HG02571 (cell line): ENCODE measurements at regions not wholly inside any gene's neighbourhood (a gene's known extent, or its start where the extent isn't known, plus 50 kb on each side); places are given as distances from the start of the nearest gene placed in this dataset.

ENCODE experiments used
- ATAC-seq: cut with Tn5 transposase; IDR thresholded peaks from one replicate; pipeline ENCODE4 v1.9.1; 2021; ENCODE audit warnings: mild to moderate bottlenecking, moderate library complexity; ENCODE audit not compliant: unreplicated experiment

- ATAC-seq: no peak
Measured at GRCh38 chr1:73662526-73662925, 535.5 kb downstream of the LRRIQ3 start.

GRCh38 chr1:73659136-73659535, 538.8 kb downstream of the LRRIQ3 start:
- no peak for ATAC-seq

GRCh38 chr1:73654714-73655113, 543.3 kb downstream of the LRRIQ3 start:
- ATAC-seq: no peak

- no peak for ATAC-seq
Measured at GRCh38 chr1:73644198-73644597, 553.8 kb downstream of the LRRIQ3 start.

DNA sequence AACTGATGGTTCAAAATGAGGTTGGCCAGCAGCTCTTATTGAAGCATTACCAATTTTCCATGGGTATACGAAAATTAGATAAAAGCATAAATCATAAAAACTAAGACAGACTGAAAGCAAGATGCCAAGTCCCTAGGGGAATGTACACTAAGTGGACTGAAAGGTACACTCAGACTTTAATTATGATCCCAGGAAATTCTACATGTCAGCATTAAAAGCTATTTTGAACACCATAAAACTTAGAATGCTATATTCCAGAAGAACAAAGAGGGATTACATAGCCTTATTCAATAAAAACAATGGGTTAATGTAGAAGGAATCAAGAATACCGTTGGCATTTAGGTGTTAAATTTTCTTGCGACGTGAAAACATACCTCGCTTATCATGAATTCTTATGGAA, 558.5 kb downstream of the LRRIQ3 start:
- no peak for ATAC-seq

- ATAC-seq: no peak
Measured at GRCh38 chr1:73637264-73637663, 560.7 kb downstream of the LRRIQ3 start.

DNA sequence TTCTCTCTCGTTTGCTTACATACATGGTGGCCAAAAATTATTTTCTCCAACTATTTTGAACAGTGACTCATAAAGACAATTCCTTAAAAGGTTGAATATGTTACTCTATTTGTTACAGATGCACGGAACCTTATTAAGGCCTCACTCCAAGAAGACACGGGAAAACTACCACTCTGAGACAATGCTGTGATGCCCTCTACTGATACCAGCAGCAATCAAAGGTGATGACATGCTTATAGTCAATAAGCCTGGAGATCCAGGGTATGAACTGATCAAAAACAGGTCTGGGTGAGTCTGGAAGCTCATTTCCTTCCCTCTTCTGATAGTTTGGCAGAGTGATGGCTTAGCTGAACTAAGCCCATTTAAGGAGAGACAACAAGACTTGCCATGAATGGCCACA, 563.0 kb downstream of the LRRIQ3 start:
- no peak for ATAC-seq

DNA sequence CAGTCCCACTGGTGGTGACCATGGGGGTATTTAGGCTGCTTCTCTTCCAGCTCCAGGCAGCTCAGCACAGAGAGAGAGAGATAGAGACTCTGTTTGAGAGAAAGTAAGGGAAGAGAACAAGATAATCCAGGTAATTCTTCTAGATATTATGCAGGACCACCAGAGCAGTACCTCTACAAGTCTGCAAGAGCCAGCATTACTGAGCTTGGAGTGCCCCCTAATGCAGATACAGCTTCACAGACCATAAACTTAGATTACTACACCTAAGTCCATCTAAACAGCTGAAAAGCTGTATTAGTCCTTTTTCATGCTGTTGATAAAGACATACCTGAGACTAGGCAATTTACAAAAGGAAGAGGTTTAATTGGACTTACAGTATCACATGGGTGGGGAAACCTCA, 570.3 kb downstream of the LRRIQ3 start:
- ATAC-seq: no peak

GRCh38 chr1:73626326-73626725, 571.6 kb downstream of the LRRIQ3 start:
- no peak for ATAC-seq

DNA sequence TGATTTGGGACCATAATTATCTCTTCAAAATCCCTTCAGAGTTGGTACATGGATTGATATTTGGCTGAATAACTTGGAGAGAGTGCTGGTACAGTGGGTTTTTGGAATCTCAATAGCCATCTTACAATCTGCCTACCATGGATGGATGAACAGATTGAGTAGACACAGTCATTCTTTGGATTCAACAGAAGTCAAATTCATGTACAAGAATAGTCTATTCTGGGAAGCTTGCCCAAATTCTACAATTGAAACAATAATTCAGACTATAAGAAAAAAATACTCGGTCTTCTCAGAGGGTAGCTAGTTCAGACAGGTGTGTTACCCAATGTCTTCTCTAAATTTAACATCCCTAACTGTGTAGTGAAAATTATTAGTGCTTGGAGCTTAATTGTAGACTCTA, 574.0 kb downstream of the LRRIQ3 start:
- ATAC-seq: no peak

- ATAC-seq: no peak
Measured at GRCh38 chr1:73617145-73617544, 580.8 kb downstream of the LRRIQ3 start.

GRCh38 chr1:73611681-73612080, 586.3 kb downstream of the LRRIQ3 start:
- no peak for ATAC-seq

GRCh38 chr1:73604739-73605138, 593.2 kb downstream of the LRRIQ3 start:
- no peak for ATAC-seq

DNA sequence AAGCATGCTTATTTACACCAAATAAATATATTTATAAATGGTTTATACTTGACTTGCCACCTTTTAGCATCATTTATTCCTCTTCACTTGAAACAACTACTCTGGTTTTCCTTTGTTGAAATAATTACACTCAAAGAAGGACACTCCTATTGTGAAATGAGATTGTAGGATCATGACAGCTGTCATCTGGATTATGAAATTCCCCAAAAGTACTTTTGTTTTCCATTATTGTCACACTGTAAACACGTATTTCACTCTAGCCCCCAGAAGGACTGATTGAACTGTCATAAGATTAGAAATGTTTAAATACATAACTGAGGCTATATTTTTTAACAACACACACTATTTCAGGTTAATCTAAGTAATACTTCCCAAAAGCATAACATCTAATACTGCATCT, 593.8 kb downstream of the LRRIQ3 start:
- ATAC-seq: no peak

DNA sequence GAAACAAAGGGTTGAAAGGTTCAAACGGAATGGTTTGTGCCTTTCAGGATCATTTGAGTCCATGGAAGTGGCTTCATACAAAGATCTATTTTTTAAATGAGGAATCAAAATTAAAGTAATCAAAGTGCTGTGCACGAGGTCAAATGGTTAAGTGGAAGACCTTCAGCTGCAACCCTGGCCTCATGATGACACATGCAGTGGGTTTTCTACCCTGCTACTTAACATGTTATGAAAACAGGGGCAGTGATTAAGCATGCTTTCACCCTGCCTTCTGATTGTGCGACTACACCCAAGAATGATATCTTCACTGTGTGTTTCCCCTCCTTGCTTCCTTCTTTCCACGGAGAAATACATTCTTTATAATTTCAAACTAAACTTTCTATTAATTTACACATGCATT, 604.2 kb downstream of the LRRIQ3 start:
- ATAC-seq: no peak

DNA sequence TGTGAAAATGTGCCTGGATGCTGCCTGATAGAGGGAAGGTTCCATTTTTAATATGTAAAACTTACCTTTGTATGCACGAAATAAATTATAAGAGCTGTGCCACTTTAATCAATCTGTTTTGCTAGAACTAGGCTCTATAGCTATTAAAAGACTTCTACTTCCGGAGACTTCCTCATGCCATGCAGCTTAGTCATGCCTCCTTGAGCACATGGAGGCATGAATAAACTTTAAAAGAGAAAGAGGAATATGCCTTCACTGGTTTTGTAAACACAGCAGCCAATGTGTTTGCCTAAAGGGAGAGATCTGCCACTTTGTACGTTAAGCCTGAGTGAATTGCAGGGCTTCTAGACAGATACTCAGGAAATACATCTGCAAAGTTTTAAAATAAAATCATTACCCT, 604.6 kb downstream of the LRRIQ3 start:
- no peak for ATAC-seq

DNA sequence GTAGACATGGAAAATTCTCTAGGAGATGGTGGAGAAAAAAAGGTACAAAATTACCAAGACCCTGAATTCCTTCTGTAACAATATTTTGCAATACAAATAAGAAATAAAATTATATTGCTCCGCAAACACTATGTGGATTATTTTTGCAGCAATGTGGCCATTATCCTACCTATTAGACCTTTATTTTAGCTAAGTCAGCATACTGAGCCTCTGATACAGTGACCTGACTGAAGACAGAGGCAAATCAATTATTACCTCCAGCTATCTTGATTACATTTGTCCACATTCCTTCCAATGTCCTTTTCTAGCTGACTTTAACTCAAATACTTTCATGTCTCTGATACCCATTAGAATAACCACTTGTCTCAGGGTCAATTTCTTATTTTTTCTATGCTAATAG, 610.9 kb downstream of the LRRIQ3 start:
- ATAC-seq: no peak

- no peak for ATAC-seq
Measured at GRCh38 chr1:73577206-73577605, 620.8 kb downstream of the LRRIQ3 start.

DNA sequence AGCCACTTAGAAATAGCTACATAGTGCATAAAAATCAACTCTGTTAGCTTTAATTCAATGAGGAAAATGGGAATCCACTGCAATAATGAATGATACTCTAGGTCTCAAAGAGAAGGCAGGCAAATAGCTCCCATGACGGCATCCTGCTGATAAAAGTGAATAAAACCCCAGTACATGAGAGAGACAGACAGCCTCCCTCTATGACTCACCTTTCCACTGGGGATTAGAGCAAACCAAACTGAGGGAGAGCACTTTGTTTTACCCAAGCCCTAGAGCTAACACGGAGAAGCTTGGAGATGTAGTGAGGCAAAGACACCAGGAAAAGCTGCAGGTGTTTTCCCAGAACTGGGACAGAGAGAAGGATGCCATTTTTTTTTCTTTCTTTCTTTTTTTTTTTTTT, 621.9 kb downstream of the LRRIQ3 start:
- ATAC-seq: no peak

DNA sequence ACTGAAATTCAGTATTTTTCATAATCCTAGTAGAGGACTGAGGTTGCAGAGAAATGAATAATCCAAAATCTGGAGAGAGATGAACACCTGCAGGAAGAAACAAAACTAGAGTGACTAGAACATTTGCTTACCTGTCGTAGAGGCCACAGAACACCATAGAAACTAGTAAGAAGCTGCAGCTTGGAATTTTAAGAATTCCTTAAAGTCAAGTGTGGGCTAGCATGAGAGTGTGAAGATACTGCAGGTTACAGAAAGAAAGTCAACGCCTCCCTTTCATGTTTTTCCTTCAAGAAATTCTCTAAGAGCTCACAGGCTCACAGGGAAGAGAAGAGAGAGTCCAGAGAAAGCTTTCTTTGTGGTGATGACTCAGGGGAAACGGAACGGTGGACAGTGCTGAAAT, 633.7 kb downstream of the LRRIQ3 start:
- no peak for ATAC-seq

DNA sequence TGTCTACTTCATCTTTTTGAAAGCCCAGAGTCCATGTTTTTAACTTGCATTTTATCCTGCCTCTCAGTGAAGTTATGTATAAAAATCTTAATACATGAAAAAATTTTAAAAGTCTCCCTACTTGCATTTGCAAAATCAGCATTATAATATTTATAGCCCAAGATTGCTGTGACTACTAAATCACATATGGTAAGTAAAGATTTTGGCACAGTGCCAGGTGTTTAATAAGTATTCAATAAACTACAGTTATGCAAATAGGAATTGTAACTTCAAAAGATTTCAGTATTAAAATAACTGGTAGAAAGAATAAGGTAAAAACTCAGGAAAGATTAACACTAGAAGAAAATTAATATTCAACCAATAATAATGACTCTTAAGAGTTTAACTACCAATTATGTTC, 641.7 kb downstream of the LRRIQ3 start:
- ATAC-seq: no peak

- ATAC-seq: no peak
Measured at GRCh38 chr1:73537400-73537799, 660.6 kb downstream of the LRRIQ3 start.

DNA sequence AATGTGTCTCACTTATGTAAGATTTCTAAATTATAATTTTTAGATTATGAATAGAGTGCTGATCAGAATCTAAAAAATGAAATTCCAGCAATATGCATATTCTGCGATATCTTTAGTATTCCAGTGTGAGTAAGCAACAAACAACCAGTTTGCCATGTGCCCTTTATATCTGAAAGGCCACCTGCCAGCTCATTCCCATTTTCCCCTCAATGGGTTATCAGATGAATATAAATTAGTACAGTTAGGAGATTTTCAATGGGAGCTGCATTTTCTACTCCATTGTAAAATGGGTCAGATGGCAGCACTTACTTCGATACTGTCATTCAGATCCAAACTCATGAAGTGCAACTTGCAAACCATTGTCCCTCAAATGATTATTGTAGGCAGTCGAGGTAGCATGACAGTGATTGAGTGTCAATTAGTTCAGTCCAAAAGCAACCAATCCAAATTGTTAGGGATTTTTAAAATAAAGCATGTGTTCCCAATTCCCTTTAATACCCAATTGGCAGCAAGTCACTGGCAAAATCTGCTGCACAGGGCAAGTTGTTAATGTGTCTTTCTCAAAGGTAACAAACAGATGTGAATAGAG, 680.3 kb downstream of the LRRIQ3 start:
- no peak for ATAC-seq

- ATAC-seq: no peak
Measured at GRCh38 chr1:73516451-73516850, 681.5 kb downstream of the LRRIQ3 start.
